ENCODE measurements at regions not wholly inside any gene's neighbourhood (a gene's known extent, or its start where the extent isn't known, plus 50 kb on each side); places are given as distances from the start of the nearest gene placed in this dataset.

DNA sequence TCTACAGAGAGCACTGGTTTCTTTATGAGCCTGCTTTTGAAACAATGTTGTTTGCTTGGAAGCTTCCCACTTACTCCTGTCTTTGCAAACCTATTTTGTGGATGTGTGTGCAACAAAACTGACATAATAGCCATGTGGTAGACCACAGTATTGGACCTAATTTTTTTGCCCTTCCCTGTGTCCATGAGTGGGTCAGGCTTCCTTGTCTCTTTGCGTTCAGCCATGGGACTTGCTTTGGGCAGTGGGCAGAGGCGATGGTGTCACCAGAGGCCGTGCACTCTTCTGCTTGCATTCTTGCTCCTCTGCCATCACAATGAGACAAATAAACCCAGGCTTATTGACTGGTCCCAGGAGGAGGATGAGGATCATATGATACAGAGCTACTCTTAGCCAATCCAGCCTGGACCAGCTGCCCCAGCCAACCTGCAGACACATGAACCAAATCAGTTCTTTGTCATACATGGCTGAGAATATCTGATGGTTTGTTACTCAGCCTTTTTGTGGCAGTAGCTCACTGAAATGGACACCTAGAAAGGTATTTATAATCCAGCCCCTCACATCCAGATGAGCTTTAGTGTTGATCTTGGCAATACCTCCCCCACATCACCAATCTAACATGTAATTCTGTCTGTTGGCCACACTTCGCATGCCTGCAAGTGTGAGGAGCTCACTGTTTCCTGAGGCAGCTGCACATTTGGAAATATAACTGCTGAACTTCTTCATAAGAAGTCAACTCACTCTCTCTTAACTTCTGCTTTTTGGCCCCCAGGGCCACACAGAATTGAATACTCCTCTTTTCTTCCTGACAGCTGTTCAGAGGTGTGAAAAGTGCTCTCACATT lies 427.8 kb upstream of the ZMIZ1 start:
- no peaks in the 10 kb centered on the region for H3K27me3 Mint-ChIP-seq
- no peak for ATAC-seq
- DNase-seq: no peak
- no peak overlapping the region for H3K27ac Mint-ChIP-seq
- H3K4me1 Mint-ChIP-seq: no peaks in the 10 kb centered on the region
- no peaks in the 10 kb centered on the region for H3K9me3 Mint-ChIP-seq
- H3K36me3 Mint-ChIP-seq (ENCODE audit: low read depth): no peaks in the 10 kb centered on the region
- no peak overlapping the region for H3K4me3 Mint-ChIP-seq

DNA sequence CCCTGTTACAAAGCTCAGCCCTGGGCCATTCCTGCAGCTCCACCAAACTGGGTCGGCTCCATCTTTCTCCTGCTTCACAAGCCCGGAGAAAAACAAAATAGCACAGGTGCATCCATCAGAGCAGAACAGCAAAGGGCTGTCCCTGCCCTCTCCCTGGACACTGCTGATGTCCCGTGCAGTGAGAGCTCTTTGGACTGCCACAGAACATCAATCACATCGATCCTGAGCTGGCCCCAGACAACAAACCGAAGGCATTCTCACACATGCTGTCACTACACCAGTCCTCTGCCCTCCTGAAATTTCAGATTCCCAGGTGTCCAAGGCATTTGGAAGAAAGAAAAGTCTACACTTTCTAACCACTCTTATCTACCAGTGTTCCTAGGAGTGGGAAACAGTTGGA lies 427.1 kb upstream of the ZMIZ1 start:
- H3K9me3 Mint-ChIP-seq: no peaks in the 10 kb centered on the region
- ATAC-seq (no peak), DNase-seq (no peak)
- H3K27ac Mint-ChIP-seq: no peak overlapping the region
- no peaks in the 10 kb centered on the region for H3K4me1 Mint-ChIP-seq
- no peaks in the 10 kb centered on the region for H3K36me3 Mint-ChIP-seq (ENCODE audit: low read depth)
- no peak overlapping the region for H3K4me3 Mint-ChIP-seq
- H3K27me3 Mint-ChIP-seq: no peaks in the 10 kb centered on the region

GRCh38 chr10:78642269-78642816 lies 426.4 kb upstream of the ZMIZ1 start:
- Mint-ChIP-seq H3K27ac (no peak overlapping the region), H3K27me3 (no peaks in the 10 kb centered on the region), H3K9me3 (no peaks in the 10 kb centered on the region), H3K4me1 (no peaks in the 10 kb centered on the region), H3K4me3 (no peak overlapping the region), H3K36me3 (ENCODE audit: low read depth) (no peaks in the 10 kb centered on the region)
- DNase-seq: no peak
- no peak for ATAC-seq

GRCh38 chr10:78643513-78643912 lies 425.3 kb upstream of the ZMIZ1 start:
- Mint-ChIP-seq H3K27ac (no peak overlapping the region), H3K9me3 (no peaks in the 10 kb centered on the region), H3K27me3 (peaks cover 5% of the 10 kb centered on the region), H3K36me3 (ENCODE audit: low read depth) (no peaks in the 10 kb centered on the region), H3K4me1 (no peaks in the 10 kb centered on the region), H3K4me3 (no peak overlapping the region)
- DNase-seq (no peak), ATAC-seq (no peak)

GRCh38 chr10:78644550-78644949 lies 424.2 kb upstream of the ZMIZ1 start:
- no peak for DNase-seq
- H3K36me3 Mint-ChIP-seq (ENCODE audit: low read depth): no peaks in the 10 kb centered on the region
- no peaks in the 10 kb centered on the region for H3K9me3 Mint-ChIP-seq
- H3K27me3 Mint-ChIP-seq: peaks cover 5% of the 10 kb centered on the region
- H3K4me1 Mint-ChIP-seq: no peaks in the 10 kb centered on the region
- H3K4me3 Mint-ChIP-seq: no peak overlapping the region
- H3K27ac Mint-ChIP-seq: no peak overlapping the region
- no peak for ATAC-seq

DNA sequence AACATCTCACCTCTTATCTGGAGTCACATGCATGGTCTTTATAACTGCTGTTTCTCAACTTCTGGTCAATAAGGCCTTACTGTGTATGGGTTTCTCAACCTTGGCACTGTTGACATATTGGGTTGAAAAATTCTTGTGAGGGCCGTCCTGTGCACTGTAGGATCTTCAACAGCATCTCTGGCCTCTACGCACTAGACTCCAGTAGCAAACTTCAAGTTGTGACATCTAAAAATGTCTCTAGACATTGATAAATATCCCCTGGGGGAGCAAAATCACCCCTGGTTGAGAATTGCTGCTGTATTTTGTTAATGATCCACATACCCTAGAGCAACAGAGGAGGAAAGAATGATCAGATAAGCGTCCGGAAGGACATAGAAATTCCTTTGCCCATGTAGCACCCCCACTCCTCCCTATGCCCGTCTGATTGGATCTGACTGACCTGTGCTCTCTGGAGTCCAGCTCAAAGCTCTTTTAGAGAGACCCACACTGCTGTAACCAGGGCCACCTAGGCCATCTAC lies 423.5 kb upstream of the ZMIZ1 start:
- DNase-seq (no peak), ATAC-seq (no peak)
- Mint-ChIP-seq H3K9me3 (no peaks in the 10 kb centered on the region), H3K4me3 (no peak overlapping the region), H3K27me3 (peaks cover 9% of the 10 kb centered on the region), H3K36me3 (ENCODE audit: low read depth) (no peaks in the 10 kb centered on the region), H3K27ac (no peak overlapping the region), H3K4me1 (no peaks in the 10 kb centered on the region)

GRCh38 chr10:78645975-78646374 lies 422.8 kb upstream of the ZMIZ1 start:
- no peak overlapping the region for H3K4me3 Mint-ChIP-seq
- ATAC-seq (no peak), DNase-seq (no peak)
- no peaks in the 10 kb centered on the region for H3K4me1 Mint-ChIP-seq
- H3K27me3 Mint-ChIP-seq: peaks cover 9% of the 10 kb centered on the region
- no peak overlapping the region for H3K27ac Mint-ChIP-seq
- no peaks in the 10 kb centered on the region for H3K36me3 Mint-ChIP-seq (ENCODE audit: low read depth)
- no peaks in the 10 kb centered on the region for H3K9me3 Mint-ChIP-seq

- no peak overlapping the region for H3K27ac Mint-ChIP-seq
- peaks cover 15% of the 10 kb centered on the region for H3K27me3 Mint-ChIP-seq
- ATAC-seq (no peak), DNase-seq (no peak)
- peaks cover 3% of the 10 kb centered on the region for H3K9me3 Mint-ChIP-seq
- no peak overlapping the region for H3K4me3 Mint-ChIP-seq
- H3K4me1 Mint-ChIP-seq: no peaks in the 10 kb centered on the region
- H3K36me3 Mint-ChIP-seq (ENCODE audit: low read depth): no peaks in the 10 kb centered on the region
These were observed 420.4 kb upstream of the ZMIZ1 start for GRCh38 chr10:78648256-78648860.

DNA sequence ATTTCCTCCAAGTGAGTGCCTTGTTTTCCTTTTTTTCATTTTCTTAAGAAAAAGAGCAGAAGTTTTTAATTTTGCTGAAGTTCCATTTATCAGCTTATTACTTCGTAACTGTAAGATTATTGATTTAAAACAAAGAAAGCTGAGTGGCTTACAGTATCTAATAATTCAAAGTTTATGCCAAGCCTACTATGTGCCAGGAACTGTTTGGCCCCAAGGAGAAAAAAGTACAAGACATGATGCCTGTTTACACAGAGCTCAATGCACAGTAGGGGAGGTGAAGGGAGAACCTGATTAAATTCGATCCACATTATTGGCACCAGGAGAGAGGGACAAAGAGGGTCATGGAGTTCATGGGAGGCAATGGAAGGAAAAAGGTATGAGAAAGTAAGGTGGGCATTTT lies 419.3 kb upstream of the ZMIZ1 start:
- ATAC-seq: no peak
- DNase-seq: no peak
- H3K36me3 Mint-ChIP-seq (ENCODE audit: low read depth): no peaks in the 10 kb centered on the region
- H3K27me3 Mint-ChIP-seq: peaks cover 18% of the 10 kb centered on the region
- no peaks in the 10 kb centered on the region for H3K4me1 Mint-ChIP-seq
- no peak overlapping the region for H3K27ac Mint-ChIP-seq
- H3K9me3 Mint-ChIP-seq: peaks cover 3% of the 10 kb centered on the region
- no peak overlapping the region for H3K4me3 Mint-ChIP-seq

DNA sequence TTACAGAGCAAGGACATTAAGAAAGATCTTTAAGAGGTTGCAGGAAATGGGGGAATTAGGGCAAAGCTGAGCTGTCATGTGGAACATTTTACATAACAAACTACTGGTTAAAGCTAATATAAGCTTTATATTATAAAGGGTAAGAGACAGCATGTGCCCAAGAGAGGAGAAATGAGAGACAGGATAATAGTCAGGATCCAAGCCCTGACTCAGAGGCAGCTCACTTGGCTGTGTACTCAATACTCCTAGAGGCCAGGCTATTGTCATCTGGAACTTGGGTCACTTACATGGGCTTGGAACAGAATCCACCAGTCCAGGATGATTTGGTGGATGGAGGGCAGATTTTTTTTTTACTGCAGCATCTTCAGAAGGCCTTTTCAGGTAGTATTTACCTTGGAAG lies 418.6 kb upstream of the ZMIZ1 start:
- Mint-ChIP-seq H3K9me3 (peaks cover 3% of the 10 kb centered on the region), H3K27me3 (peaks cover 21% of the 10 kb centered on the region), H3K27ac (no peak overlapping the region), H3K4me3 (no peak overlapping the region), H3K4me1 (no peaks in the 10 kb centered on the region), H3K36me3 (ENCODE audit: low read depth) (no peaks in the 10 kb centered on the region)
- ATAC-seq: no peak
- no peak for DNase-seq

- no peaks in the 10 kb centered on the region for H3K36me3 Mint-ChIP-seq (ENCODE audit: low read depth)
- DNase-seq: no peak
- no peaks in the 10 kb centered on the region for H3K4me1 Mint-ChIP-seq
- H3K27me3 Mint-ChIP-seq: peaks cover 21% of the 10 kb centered on the region
- no peak overlapping the region for H3K27ac Mint-ChIP-seq
- peaks cover 3% of the 10 kb centered on the region for H3K9me3 Mint-ChIP-seq
- no peak overlapping the region for H3K4me3 Mint-ChIP-seq
- ATAC-seq: no peak
These were observed 417.5 kb upstream of the ZMIZ1 start for GRCh38 chr10:78651287-78651686.

DNA sequence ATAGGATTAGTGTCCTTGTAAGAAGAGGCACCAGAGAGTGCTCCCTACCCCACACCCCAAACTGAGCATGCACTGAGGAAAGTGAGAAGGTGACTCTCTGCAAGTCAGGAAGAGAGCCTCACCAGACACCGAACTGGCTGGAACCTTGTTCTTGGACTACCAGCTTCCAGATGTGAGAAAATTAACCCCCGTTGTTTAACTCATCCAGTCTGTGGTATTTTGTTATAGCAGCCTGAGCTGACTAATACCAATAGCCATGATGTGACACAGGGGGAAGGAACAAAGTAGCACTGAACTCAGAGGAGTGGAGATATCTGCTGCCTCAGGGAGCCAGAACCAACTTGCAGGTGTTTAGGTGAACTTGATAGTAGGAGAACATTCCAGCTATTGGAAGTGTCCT lies 415.2 kb upstream of the ZMIZ1 start:
- no peak for ATAC-seq
- H3K4me3 Mint-ChIP-seq: no peak overlapping the region
- no peaks in the 10 kb centered on the region for H3K4me1 Mint-ChIP-seq
- H3K36me3 Mint-ChIP-seq (ENCODE audit: low read depth): no peaks in the 10 kb centered on the region
- H3K27me3 Mint-ChIP-seq: peaks cover 18% of the 10 kb centered on the region
- H3K27ac Mint-ChIP-seq: no peak overlapping the region
- no peak for DNase-seq
- peaks cover 3% of the 10 kb centered on the region for H3K9me3 Mint-ChIP-seq

GRCh38 chr10:78654047-78654590 lies 414.6 kb upstream of the ZMIZ1 start:
- Mint-ChIP-seq H3K27me3 (peaks cover 18% of the 10 kb centered on the region), H3K9me3 (peaks cover 3% of the 10 kb centered on the region), H3K36me3 (ENCODE audit: low read depth) (no peaks in the 10 kb centered on the region), H3K4me1 (no peaks in the 10 kb centered on the region), H3K4me3 (no peak overlapping the region), H3K27ac (no peak overlapping the region)
- no peak for ATAC-seq
- no peak for DNase-seq

DNA sequence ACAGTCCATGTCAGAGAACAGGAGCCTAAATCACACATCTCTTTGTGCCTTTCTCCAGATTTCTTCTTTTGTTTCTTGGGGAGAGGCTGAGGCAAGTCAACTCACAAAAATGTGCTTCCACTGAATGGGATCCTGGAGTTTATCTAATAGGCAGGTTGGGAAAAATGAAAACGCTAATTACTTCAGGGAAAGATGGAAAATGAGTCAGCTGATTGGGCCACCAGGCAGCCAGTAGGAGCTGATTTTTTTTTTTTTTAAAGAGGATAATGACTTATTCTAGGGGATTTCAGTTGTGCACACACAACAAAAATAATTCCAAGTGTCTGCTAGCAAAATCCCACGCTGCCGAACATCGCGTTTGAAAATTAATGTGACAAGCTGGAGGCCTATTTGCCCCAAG lies 412.8 kb upstream of the ZMIZ1 start:
- Mint-ChIP-seq H3K4me1 (no peaks in the 10 kb centered on the region), H3K27me3 (peaks cover 15% of the 10 kb centered on the region)

More for the DNA sequence above, 412.8 kb upstream of the ZMIZ1 start:
- Mint-ChIP-seq H3K4me3 (no peak overlapping the region), H3K9me3 (peaks cover 3% of the 10 kb centered on the region), H3K27ac (no peak overlapping the region), H3K36me3 (ENCODE audit: low read depth) (no peaks in the 10 kb centered on the region)
- DNase-seq (no peak), ATAC-seq (no peak)

Measured in activated naive CD8-positive, alpha-beta T cell treated with anti-CD3 and anti-CD28 coated beads, Interleukin-2, amount 50 U/mL, for 24 hours (primary cell).